Spleen (tissue), 7 donors: ENCODE measurements at regions not wholly inside any gene's neighbourhood (a gene's known extent, or its start where the extent isn't known, plus 50 kb on each side); places are given as distances from the start of the nearest gene placed in this dataset.

Source experiments
- CTCF ChIP-seq, 11 experiments: fragments of 200-600 bp in 7 of 11; fragments of 450-650 bp in 4 of 11; sonication (generic) in 4 of 11; IDR thresholded peaks in 8 of 11; conservative IDR thresholded peaks in 3 of 11; 1 replicate in 7 of 11; 2 replicates in 4 of 11; pipeline versions ENCODE4 v1.4.0 to v1.8.0; 2016 to 2021; ENCODE audit warnings: antibody characterized with exemption in 11 of 11, inconsistent platforms in 4 of 11, mild to moderate bottlenecking in 1 of 11
- POLR2A ChIP-seq, 3 donors: fragments of 450-650 bp; IDR thresholded peaks; one replicate each; pipeline ENCODE4 v1.5.1; 2017; ENCODE audit warnings: antibody characterized with exemption in 3 of 3, mild to moderate bottlenecking in 1 of 3
- POLR2AphosphoS5 ChIP-seq, 3 donors: sonication (generic); formaldehyde crosslinking; IDR thresholded peaks; one replicate each; pipeline ENCODE4 v1.5.1; 2017; ENCODE audit warnings: antibody characterized with exemption in 3 of 3
- donor health status: DM: no; HTN: no; CAD: no; lungs with moderate emphysema.
- donor health status: DM: no; HTN: no; CAD: no.
- donor health status: DM: no; HTN: no; CAD: no.

- TF ChIP-seq CTCF (IDR thresholded peaks at IDR 0.05 in 8 of 11, conservative IDR thresholded peaks at IDR 0.05 in 3 of 11), result no peak
- no peak for TF ChIP-seq POLR2A (IDR thresholded peaks at IDR 0.05)
- no peak for TF ChIP-seq POLR2AphosphoS5 (IDR thresholded peaks at IDR 0.05)
Observed at GRCh38 chr20:29326376-29327070, 1930.9 kb upstream of the DEFB115 start.
